Neutrophil (primary cell): ENCODE measurements at regions not wholly inside any gene's neighbourhood (a gene's known extent, or its start where the extent isn't known, plus 50 kb on each side); places are given as distances from the start of the nearest gene placed in this dataset.

Experiments used
- H3K27ac ChIP-seq: fragments of 200-600 bp; sonication (generic); 2 replicates; pipeline ENCODE4 v1.5.1; 2016; ENCODE audit warnings: mild to moderate bottlenecking, moderate library complexity
- H3K27me3 ChIP-seq: fragments of 200-600 bp; sonication (generic); 2 replicates; pipeline ENCODE4 v1.6.0; 2016; ENCODE audit warnings: mild to moderate bottlenecking
- H3K36me3 ChIP-seq: fragments of 200-600 bp; sonication (generic); 2 replicates; pipeline ENCODE4 v1.5.1; 2017
- H3K4me1 ChIP-seq, 2 experiments: fragments of 200-600 bp in 1 of 2; sonication (generic) in 1 of 2; 1 replicate in 1 of 2; 2 replicates in 1 of 2; pipeline versions ENCODE4 v1.5.1 to v1.6.1; 2013 to 2016; ENCODE audit warnings: low read depth in 1 of 2, low read length in 1 of 2, mild to moderate bottlenecking in 1 of 2, moderate library complexity in 1 of 2; ENCODE audit not compliant: control insufficient read depth in 1 of 2, insufficient read depth in 1 of 2
- H3K4me3 ChIP-seq, 2 experiments: fragments of 200-600 bp in 1 of 2; sonication (generic) in 1 of 2; 1 replicate in 1 of 2; 2 replicates in 1 of 2; pipeline ENCODE4 v1.5.1; 2013 to 2016; ENCODE audit warnings: low read depth in 1 of 2, low read length in 1 of 2, mild to moderate bottlenecking in 1 of 2, moderate library complexity in 1 of 2
- H3K9me3 ChIP-seq: fragments of 200-600 bp; sonication (generic); 2 replicates; pipeline ENCODE4 v1.5.1; 2016
- TF ChIP-seq, protein P1 (sequence below): fragments of 200-600 bp; sonication (generic); IDR thresholded peaks from 2 replicates; pipeline ENCODE4 v1.5.1; 2016; ENCODE audit warnings: antibody characterized with exemption

DNA sequence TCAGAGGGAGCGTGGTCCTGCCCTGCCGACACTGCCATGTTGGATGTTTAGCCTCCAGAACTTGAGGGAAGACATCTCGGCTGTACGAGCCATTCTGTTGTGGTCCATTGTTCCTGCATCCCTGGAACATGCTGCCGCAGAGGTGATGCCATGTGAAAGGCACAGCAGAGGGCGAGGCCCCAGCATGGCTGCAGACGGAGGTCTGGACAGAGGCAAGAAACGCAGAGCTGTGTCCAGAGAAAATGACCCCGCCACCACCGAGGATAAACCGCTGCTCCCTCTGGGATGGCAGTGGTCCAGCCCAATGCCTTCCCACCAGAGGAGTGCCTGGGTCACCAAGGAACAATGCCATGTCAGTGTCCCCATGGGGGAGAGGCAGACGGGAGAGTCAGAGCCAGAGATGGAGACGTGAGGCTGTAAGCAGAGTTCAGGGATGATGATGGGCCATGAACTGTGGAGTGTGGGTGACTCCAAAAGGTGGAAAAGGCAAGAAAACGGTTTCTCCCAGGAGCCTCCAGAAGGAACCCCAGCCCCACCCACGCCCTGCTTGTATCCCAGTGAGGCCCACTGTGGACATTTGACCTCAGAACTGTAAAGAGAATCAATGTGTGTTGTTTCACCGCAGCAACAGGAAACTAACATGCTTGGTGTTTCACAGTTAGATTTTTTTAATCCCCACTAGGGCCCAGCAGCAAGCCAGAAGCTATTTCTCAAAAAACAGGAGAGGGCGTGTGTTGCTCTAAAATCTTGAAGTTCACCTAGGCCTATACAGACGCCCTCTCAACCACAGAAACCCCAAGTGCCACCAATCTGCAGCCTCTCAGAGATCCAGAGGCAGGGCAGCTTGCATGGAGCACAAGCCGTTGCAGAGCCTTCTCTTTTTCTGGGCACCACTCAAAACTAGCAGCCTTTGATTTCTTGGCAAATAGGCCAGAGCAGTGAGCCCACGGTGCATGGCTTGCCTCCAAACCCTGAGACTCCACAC, 1422.9 kb downstream of the TBC1D22A start:
- no peak overlapping the region for H3K27ac ChIP-seq
- no peaks in the 10 kb centered on the region for H3K4me1 ChIP-seq
- no peaks in the 10 kb centered on the region for H3K27me3 ChIP-seq
- H3K4me3 ChIP-seq, result no peak overlapping the region
- TF ChIP-seq, protein P1, sequence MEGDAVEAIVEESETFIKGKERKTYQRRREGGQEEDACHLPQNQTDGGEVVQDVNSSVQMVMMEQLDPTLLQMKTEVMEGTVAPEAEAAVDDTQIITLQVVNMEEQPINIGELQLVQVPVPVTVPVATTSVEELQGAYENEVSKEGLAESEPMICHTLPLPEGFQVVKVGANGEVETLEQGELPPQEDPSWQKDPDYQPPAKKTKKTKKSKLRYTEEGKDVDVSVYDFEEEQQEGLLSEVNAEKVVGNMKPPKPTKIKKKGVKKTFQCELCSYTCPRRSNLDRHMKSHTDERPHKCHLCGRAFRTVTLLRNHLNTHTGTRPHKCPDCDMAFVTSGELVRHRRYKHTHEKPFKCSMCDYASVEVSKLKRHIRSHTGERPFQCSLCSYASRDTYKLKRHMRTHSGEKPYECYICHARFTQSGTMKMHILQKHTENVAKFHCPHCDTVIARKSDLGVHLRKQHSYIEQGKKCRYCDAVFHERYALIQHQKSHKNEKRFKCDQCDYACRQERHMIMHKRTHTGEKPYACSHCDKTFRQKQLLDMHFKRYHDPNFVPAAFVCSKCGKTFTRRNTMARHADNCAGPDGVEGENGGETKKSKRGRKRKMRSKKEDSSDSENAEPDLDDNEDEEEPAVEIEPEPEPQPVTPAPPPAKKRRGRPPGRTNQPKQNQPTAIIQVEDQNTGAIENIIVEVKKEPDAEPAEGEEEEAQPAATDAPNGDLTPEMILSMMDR, result no peak
- H3K36me3 ChIP-seq, result no peaks in the 10 kb centered on the region
- no peaks in the 10 kb centered on the region for H3K9me3 ChIP-seq

DNA sequence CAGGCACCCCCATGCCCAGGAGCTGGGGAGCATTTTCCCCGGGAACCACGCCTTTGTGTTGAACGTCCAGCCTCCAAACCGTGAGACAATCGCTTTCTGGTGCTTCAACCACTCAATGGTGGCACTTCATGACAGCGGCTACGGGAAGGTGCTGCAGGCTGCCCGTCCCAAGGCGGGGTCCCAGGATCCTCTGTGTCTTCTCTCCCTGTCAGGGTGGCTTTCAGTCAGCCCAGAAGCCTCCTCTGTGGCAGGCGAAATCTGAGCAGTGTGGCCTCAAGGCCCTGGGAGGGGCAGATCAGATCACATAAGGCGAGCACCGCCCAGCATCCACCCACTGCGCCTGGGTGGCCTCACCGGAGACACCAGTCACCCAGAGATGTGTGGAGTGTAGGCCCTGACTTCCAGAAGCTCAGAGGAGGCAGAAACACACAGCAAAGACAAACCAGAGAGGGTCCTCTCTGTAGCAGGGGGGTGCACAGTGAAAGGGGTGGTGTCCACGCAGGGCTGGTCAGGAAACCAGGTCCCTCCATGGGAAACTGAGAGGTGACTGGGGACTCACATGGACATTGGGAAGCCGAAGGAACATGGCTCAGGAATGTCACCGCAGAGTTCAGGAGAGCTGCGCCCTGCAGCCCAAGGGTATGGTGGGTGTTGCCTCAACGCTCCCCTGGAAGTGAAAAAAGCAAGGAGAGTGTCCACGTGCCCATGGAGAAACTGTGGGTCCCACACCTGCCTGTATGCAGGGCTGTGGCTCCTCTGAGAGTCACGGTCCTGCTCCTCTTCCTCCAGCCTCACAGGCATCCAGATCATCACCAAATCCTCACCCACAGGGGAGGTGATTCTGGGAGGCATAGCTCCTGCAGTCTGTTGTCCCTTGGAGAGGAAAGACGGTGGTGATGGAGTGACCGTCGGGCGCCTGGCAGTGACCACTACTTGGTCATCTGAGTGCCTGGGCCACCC, 1420.7 kb downstream of the TBC1D22A start:
- TF ChIP-seq, protein P1, result no peak
- H3K27me3 ChIP-seq, result no peaks in the 10 kb centered on the region
- no peaks in the 10 kb centered on the region for H3K36me3 ChIP-seq
- no peak overlapping the region for H3K27ac ChIP-seq
- no peaks in the 10 kb centered on the region for H3K4me1 ChIP-seq
- H3K9me3 ChIP-seq, result no peaks in the 10 kb centered on the region
- H3K4me3 ChIP-seq, result no peak overlapping the region

DNA sequence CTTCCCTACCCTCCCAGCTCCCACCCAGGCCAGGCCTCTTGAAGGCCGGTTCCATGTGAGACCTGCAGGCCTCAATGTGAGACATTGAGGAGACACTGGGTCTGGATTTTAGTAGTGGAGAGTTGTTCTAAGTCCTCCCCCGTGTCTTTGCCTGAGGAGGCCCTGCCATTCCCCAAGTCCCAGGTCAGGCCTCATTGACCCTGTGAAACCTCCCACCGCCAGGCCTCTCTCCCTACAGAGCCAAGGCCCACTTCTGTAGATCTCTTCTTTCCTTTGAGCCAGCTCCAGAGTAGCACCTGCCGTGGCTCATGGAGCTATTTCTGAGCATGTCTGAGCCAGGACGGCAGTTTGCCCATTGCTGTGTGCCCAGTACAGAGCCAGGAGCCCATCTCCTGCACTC, 1419.6 kb downstream of the TBC1D22A start:
- Histone ChIP-seq H3K4me3 (no peak overlapping the region), H3K9me3 (no peaks in the 10 kb centered on the region)

DNA sequence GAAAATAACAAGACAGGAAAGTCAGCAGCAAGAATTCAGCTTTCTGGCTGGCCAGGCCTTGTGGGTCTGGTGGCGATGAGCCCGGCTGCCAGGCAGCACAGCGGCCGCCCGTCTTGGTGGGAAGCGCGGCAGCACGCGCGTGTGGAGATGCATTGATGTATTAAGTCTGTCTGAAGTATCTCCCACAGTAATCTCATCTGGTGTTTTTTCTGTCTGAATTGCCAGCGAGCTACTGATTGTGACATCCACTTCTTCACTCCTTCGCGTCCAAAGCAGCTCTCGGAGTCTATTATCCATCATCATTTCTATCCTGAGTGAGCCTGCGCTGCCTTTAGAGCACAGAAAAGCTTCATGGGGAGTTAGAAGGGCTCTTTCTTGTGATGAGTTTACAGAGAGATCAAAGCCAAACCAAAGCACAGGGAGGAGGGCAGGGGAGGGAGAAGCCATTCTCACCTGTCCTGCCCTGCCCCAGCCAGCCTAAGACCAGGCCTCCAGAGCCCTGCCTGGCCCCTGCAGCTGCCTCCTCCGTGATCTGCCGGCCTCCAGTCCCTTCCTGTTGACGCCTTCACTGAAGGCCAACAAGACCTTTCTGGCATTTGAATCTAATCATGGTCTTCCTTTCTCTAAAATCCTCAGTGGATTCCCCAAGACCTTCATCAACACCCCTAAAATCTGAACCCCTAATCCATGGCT, 1419.0 kb downstream of the TBC1D22A start:
- Histone ChIP-seq H3K27me3 (no peaks in the 10 kb centered on the region), H3K36me3 (no peaks in the 10 kb centered on the region), H3K27ac (no peak overlapping the region), H3K9me3 (no peaks in the 10 kb centered on the region), H3K4me3 (no peak overlapping the region), H3K4me1 (no peaks in the 10 kb centered on the region)
- TF ChIP-seq, protein P1, result no peak

More for the DNA sequence above, 1419.6 kb downstream of the TBC1D22A start:
- TF ChIP-seq, protein P1, result no peak
- H3K27me3 ChIP-seq, result no peaks in the 10 kb centered on the region
- H3K36me3 ChIP-seq, result no peaks in the 10 kb centered on the region
- no peak overlapping the region for H3K27ac ChIP-seq
- H3K4me1 ChIP-seq, result no peaks in the 10 kb centered on the region

DNA sequence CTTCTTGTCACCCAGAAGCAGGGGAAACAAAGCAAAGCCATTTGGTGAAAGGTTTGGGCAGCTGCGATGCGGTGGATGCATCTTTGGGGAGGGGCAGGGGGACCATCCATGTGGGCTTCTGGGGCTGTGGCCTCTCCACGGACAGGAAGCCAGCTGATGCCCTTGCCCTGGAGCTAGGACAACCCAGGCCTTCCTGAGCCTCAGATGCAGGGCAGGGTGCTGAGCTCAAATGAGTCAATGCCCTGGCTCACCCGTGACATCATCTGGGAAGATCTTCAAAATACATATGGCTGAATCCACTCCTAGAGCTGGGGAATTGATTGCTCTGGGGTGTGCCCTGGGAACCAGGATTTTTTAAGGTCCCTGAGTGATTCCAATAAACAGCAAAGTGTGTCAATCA, 1418.2 kb downstream of the TBC1D22A start:
- Histone ChIP-seq H3K27ac (no peak overlapping the region), H3K4me3 (no peak overlapping the region), H3K27me3 (no peaks in the 10 kb centered on the region), H3K9me3 (no peaks in the 10 kb centered on the region), H3K4me1 (no peaks in the 10 kb centered on the region), H3K36me3 (no peaks in the 10 kb centered on the region)
- TF ChIP-seq, protein P1, result no peak
